ENCODE measurements at regions not wholly inside any gene's neighbourhood (a gene's known extent, or its start where the extent isn't known, plus 50 kb on each side); places are given as distances from the start of the nearest gene placed in this dataset.

DNA sequence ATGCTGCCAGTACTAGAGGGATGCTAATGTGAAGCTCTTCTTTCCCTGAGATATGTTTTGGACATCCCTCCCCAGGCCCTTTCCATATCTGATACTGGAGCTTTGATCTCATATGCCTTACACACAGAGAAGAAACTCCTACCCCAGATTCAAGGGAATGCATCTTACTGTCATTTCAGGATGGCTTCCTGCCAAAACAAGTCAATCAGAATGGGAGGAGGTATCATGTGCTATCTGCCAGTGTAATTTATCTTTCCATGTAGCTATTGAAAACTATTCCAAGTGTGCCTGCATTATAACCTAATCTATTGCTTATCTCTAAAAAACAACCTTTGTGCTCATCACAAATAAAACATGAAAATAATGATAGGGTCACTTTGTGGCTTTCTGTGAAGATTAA is 269.9 kb upstream of the SETBP1 start:
- no peaks in the 10 kb centered on the region for H3K4me1 ChIP-seq (ENCODE audit: insufficient read depth)
- no peaks in the 10 kb centered on the region for H3K9me3 ChIP-seq
- no peaks in the 10 kb centered on the region for H3K36me3 ChIP-seq
- no peaks in the 10 kb centered on the region for H3K27me3 ChIP-seq
- no peak for TF ChIP-seq POLR2A (IDR thresholded peaks at IDR 0.05)
- no peak for TF ChIP-seq EP300 (IDR thresholded peaks at IDR 0.05)
- TF ChIP-seq, protein P1, sequence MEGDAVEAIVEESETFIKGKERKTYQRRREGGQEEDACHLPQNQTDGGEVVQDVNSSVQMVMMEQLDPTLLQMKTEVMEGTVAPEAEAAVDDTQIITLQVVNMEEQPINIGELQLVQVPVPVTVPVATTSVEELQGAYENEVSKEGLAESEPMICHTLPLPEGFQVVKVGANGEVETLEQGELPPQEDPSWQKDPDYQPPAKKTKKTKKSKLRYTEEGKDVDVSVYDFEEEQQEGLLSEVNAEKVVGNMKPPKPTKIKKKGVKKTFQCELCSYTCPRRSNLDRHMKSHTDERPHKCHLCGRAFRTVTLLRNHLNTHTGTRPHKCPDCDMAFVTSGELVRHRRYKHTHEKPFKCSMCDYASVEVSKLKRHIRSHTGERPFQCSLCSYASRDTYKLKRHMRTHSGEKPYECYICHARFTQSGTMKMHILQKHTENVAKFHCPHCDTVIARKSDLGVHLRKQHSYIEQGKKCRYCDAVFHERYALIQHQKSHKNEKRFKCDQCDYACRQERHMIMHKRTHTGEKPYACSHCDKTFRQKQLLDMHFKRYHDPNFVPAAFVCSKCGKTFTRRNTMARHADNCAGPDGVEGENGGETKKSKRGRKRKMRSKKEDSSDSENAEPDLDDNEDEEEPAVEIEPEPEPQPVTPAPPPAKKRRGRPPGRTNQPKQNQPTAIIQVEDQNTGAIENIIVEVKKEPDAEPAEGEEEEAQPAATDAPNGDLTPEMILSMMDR (IDR thresholded peaks at IDR 0.05): no peak
- no peak for DNase-seq
- no peak overlapping the region for H3K4me3 ChIP-seq
- H3K27ac ChIP-seq: no peak overlapping the region
- intact Hi-C loops (cut with DNase I): no loop called here

DNA sequence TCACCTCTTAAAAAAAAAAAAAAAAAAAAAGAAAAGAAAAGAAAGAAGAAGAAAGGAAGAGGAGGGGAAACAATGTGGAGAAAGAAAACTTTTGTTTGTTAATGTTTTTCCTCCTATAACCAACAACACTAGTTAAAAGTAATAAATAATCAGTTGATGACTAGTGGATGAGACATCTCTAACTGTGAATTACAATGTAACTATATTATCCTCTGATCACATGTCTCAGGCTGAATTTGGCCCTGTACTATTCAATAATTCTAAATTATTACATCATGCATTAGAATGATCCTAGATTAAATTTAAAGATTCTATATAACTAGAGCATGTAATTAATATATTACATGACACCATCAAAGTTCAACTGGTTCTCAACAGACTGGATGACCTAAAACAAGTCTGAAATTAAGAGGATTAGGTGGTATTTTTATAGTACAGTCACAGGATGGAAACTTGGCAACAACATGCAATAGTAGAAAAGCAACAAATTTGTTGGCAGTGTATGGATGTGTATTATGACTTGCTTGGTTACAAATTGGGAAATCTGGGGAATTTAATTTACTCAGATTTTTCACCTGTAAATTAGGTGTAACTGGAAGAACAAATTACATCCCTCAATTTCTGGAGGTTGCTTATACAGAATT is 269.3 kb upstream of the SETBP1 start:
- Histone ChIP-seq H3K36me3 (no peaks in the 10 kb centered on the region), H3K4me1 (ENCODE audit: insufficient read depth) (no peaks in the 10 kb centered on the region), H3K27me3 (no peaks in the 10 kb centered on the region), H3K27ac (no peak overlapping the region), H3K9me3 (no peaks in the 10 kb centered on the region), H3K4me3 (no peak overlapping the region)
- intact Hi-C loops (cut with DNase I): no loop called here
- no peak for DNase-seq
- no peak for TF ChIP-seq EP300 (IDR thresholded peaks at IDR 0.05)
- TF ChIP-seq POLR2A (IDR thresholded peaks at IDR 0.05): no peak
- TF ChIP-seq, protein P1 (IDR thresholded peaks at IDR 0.05): no peak

DNA sequence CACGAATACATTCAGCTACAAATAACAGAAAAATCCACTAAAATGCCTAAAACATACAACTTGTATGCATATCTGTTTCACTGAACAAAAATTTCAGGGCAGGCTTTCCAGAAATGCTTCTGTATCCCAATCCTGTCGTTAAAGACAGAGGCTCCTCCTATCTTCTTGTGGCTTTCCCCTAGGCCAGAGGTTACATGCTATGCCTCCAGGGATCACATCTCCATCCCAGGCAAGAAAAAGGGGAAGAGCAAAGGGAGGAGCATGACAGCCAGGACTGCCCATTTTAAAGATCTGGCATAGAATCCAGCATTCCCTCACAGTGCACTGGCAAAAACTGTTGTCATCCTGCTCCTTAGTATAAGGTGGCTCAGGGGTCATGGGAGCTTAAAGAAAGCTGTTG is 268.7 kb upstream of the SETBP1 start:
- H3K27me3 ChIP-seq: no peaks in the 10 kb centered on the region
- DNase-seq: no peak
- no peaks in the 10 kb centered on the region for H3K36me3 ChIP-seq
- no peak overlapping the region for H3K4me3 ChIP-seq
- intact Hi-C loops (cut with DNase I): no loop called here
- H3K27ac ChIP-seq: no peak overlapping the region
- no peaks in the 10 kb centered on the region for H3K4me1 ChIP-seq (ENCODE audit: insufficient read depth)
- no peak for TF ChIP-seq POLR2A (IDR thresholded peaks at IDR 0.05)
- TF ChIP-seq EP300 (IDR thresholded peaks at IDR 0.05): no peak
- TF ChIP-seq, protein P1 (IDR thresholded peaks at IDR 0.05): no peak
- WGBS, 3 donors: 29 to 41% (median 32%) methylated on average over 2 of the region's 2 CpGs
- H3K9me3 ChIP-seq: no peaks in the 10 kb centered on the region

DNA sequence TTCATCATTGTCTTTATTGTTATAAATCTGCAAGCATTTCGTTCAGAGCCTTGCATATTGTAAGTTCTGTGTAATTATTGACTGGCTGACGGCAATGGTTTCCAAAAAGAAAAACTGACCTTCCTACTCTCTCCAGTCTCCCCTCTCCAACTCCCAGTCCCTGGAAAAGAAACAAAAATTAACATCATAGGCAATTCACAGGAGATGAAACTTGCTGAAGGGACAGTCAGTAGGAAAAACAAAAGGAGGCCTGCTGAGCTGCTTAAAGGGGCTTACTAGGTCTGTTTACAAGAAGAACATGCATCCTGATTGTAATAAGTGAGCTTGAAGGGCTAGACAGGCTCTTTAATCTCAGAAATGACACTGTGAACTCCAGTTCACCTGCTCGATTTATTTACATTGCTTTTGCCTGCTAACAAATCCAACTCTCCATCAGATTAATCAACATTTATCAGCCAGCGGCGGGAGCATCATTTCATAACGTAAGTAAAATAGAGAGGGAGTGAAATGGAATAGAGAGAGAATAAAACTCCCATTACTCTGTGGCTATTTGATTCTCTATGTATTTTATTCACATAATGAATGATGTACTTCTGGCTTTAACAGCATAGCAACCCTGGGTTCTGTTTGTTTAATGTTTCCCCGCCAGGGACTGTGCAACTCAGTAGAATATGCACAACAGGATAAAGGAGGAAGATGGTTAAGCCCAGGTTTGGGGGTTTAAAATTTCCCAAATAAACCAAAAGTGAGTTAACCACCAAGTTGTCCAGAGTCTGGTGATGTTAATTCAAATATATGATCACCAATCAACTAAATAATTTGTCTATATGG is 256.7 kb upstream of the SETBP1 start:
- Histone ChIP-seq H3K36me3 (no peaks in the 10 kb centered on the region), H3K27me3 (no peaks in the 10 kb centered on the region), H3K9me3 (no peaks in the 10 kb centered on the region), H3K27ac (no peak overlapping the region), H3K4me3 (no peak overlapping the region), H3K4me1 (ENCODE audit: insufficient read depth) (no peaks in the 10 kb centered on the region)
- WGBS, 3 donors: 76 to 77% (median 76%) methylated on average over 7 of the region's 7 CpGs
- DNase-seq: no peak
- intact Hi-C loops (cut with DNase I): no loop called here
- TF ChIP-seq POLR2A (IDR thresholded peaks at IDR 0.05): no peak
- TF ChIP-seq, protein P1 (IDR thresholded peaks at IDR 0.05): no peak
- TF ChIP-seq EP300 (IDR thresholded peaks at IDR 0.05): no peak
